ENCODE measurements at regions not wholly inside any gene's neighbourhood (a gene's known extent, or its start where the extent isn't known, plus 50 kb on each side); places are given as distances from the start of the nearest gene placed in this dataset.
"Not testable (repeated sequence)": the region's sequence is repeated elsewhere in the genome, so short reads cannot be mapped to it uniquely, and the experiment has no call there.

DNA sequence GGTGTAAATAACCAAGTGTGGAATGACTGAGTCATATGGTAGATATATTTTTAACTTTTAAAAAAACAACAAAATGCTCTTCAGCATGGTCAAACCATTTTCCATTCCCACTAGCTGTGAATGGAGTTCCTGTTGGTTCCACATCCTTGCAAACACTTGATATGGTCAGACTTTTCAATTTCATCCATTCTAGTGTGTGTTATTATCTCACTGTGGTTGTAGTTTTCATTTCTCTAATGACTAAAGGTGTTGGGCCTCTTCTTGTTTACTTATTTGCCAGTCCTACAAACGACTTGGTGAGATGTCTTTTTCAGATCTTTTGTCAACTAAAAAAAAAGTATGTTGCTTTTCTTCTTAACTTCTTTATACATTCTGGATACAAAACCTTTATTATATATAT lies 135.9 kb downstream of the BCL2L11 start:
- not testable (repeated sequence) for H3K9ac ChIP-seq (ENCODE audit: low read depth, low read length); H3K4me1 ChIP-seq (ENCODE audit: control insufficient read depth, insufficient read depth, low read length); H3K27me3 ChIP-seq (ENCODE audit: control insufficient read depth, insufficient read depth, low read length); H3K9me3 ChIP-seq (ENCODE audit: control insufficient read depth, insufficient read depth, low read length); H3K4me3 ChIP-seq (ENCODE audit: low read depth, low read length); H3K36me3 ChIP-seq (ENCODE audit: control insufficient read depth, insufficient read depth, low read length)

DNA sequence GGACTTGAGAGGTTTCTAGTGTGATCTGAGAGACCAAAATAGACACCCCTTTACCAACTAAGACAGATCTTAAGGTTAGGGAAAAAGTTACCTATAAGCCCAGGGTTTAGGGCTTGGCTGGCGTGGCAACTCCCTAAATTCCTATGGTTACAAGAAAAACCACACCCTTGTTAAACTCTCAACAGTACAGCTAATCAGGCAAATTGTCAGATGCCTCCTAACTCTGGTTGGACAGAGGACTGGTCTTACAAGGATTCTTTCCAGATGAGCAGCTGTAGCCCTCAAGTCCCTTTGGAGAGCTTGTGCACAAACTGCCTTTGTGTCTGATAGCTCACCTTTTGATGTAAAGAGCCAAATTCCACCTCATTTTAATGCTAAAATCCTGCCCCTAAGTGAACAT lies 136.9 kb downstream of the BCL2L11 start:
- H3K4me1 ChIP-seq (ENCODE audit: control insufficient read depth, insufficient read depth, low read length); H3K9ac ChIP-seq (ENCODE audit: low read depth, low read length); H3K27me3 ChIP-seq (ENCODE audit: control insufficient read depth, insufficient read depth, low read length); H3K9me3 ChIP-seq (ENCODE audit: control insufficient read depth, insufficient read depth, low read length); H3K4me3 ChIP-seq (ENCODE audit: low read depth, low read length); H3K36me3 ChIP-seq (ENCODE audit: control insufficient read depth, insufficient read depth, low read length): not testable (repeated sequence)

- not testable (repeated sequence) for H3K4me1 ChIP-seq (ENCODE audit: control insufficient read depth, insufficient read depth, low read length); H3K27me3 ChIP-seq (ENCODE audit: control insufficient read depth, insufficient read depth, low read length); H3K9me3 ChIP-seq (ENCODE audit: control insufficient read depth, insufficient read depth, low read length); H3K4me3 ChIP-seq (ENCODE audit: low read depth, low read length); H3K36me3 ChIP-seq (ENCODE audit: control insufficient read depth, insufficient read depth, low read length); H3K9ac ChIP-seq (ENCODE audit: low read depth, low read length)
Measured at GRCh38 chr2:111258318-111258717, 137.6 kb downstream of the BCL2L11 start.

DNA sequence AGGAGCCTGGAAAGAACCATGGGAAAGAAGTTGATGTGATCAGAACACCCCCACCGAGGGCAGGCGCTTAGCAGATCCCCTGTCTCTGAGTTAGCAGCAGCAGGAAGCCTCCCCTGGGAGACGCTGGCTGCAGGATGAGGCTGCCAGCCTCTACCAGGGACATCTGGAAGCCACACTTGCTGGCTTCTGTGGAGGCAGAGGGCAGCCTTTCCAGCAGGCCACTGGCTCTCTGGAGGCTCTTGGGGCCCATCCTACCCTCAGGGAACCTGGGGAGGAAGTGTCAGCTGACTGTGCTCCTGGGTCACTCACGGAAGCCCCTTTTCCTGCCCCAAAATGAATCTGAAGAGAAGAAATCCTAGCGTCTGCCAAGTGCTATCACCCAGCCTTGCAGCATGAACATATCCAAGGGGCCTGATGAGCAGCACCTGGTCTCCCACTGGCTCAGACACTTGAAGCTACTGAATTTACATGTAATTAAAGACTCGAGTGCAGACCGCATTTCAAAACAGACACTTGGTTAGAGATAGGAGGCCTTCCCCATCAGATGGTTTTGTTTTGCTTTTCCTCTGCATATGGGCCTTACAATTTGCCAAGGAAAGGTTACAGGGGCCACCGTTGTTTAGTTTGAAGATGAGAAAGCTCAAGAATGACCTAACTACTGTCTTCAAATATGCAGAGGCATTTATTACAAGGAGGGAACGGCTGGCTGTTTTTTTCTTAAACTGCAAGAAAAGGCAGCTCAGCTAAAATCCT lies 142.1 kb downstream of the BCL2L11 start:
- H3K9ac ChIP-seq (ENCODE audit: low read depth, low read length); H3K27me3 ChIP-seq (ENCODE audit: control insufficient read depth, insufficient read depth, low read length); H3K36me3 ChIP-seq (ENCODE audit: control insufficient read depth, insufficient read depth, low read length): not testable (repeated sequence)

GRCh38 chr2:111263380-111264017 lies 142.8 kb downstream of the BCL2L11 start:
- H3K4me1 ChIP-seq (ENCODE audit: control insufficient read depth, insufficient read depth, low read length); H3K9ac ChIP-seq (ENCODE audit: low read depth, low read length); H3K27me3 ChIP-seq (ENCODE audit: control insufficient read depth, insufficient read depth, low read length); H3K4me3 ChIP-seq (ENCODE audit: low read depth, low read length); H3K36me3 ChIP-seq (ENCODE audit: control insufficient read depth, insufficient read depth, low read length); H3K9me3 ChIP-seq (ENCODE audit: control insufficient read depth, insufficient read depth, low read length): not testable (repeated sequence)

More for the DNA sequence above, 142.1 kb downstream of the BCL2L11 start:
- H3K9me3 ChIP-seq (ENCODE audit: control insufficient read depth, insufficient read depth, low read length); H3K4me1 ChIP-seq (ENCODE audit: control insufficient read depth, insufficient read depth, low read length); H3K4me3 ChIP-seq (ENCODE audit: low read depth, low read length): not testable (repeated sequence)

DNA sequence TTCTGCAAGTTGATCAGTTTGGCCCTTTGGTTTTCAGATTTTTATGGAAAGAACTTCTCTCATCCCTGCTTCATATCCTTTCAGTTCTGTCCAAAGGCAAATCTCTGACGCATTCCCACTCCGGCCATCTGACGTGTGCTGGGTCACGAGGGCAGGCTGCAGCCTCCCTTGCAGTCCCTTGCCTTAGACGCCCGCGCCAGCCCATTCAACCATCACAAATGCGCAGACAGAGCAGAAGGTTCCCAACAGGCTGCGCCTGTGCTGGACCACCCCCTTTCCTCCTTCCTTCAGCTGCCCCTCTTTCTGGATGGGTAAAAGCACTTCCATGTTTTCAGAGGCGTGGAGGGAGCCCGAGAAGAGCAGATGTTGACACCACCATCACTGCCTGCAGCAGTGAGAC lies 144.2 kb downstream of the BCL2L11 start:
- H3K9ac ChIP-seq (ENCODE audit: low read depth, low read length), result not testable (repeated sequence)

DNA sequence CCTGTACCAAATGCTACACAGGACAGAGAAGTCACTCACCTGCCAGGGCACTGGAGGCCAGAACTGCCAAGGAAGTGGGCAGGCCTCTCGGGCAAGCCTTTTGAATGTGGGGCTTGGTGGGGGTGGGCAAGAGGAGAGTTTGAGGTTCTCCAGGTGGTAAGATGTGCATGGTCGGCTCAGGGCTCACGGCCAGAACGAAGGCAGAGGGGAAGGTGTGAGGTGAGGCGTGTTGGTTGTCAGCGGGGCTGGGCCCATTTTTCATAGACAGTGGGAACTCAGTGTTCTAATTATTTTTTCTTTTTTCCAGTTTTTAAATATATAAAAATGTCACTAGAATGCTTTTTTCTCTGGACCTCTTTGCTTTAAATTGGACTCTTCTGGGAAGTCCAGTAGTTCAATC lies 145.8 kb downstream of the BCL2L11 start:
- not testable (repeated sequence) for H3K36me3 ChIP-seq (ENCODE audit: control insufficient read depth, insufficient read depth, low read length); H3K9me3 ChIP-seq (ENCODE audit: control insufficient read depth, insufficient read depth, low read length); H3K4me3 ChIP-seq (ENCODE audit: low read depth, low read length); H3K9ac ChIP-seq (ENCODE audit: low read depth, low read length); H3K27me3 ChIP-seq (ENCODE audit: control insufficient read depth, insufficient read depth, low read length); H3K4me1 ChIP-seq (ENCODE audit: control insufficient read depth, insufficient read depth, low read length)

More for the DNA sequence above, 144.2 kb downstream of the BCL2L11 start:
- not testable (repeated sequence) for H3K4me3 ChIP-seq (ENCODE audit: low read depth, low read length); H3K9me3 ChIP-seq (ENCODE audit: control insufficient read depth, insufficient read depth, low read length); H3K4me1 ChIP-seq (ENCODE audit: control insufficient read depth, insufficient read depth, low read length); H3K36me3 ChIP-seq (ENCODE audit: control insufficient read depth, insufficient read depth, low read length); H3K27me3 ChIP-seq (ENCODE audit: control insufficient read depth, insufficient read depth, low read length)

DNA sequence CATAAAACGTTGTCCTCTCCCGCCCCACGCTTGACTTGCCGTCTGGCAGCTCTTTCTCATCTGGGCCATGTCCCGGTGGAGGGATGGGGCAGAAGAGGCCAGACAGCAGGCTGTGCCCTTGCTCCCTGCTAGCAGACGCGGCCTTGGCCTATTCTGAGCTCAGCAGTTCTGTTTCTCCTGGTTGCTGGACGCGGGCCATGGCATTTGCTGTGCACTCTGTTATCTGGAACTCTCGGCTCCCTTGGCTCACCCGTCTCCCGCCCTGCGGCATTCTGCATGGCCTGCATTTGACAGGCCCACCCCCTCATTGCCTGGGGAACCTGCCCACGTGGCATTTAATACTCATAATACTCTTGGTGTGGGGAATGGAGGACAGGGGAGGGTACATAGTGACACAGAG lies 146.3 kb downstream of the BCL2L11 start:
- not testable (repeated sequence) for H3K27me3 ChIP-seq (ENCODE audit: control insufficient read depth, insufficient read depth, low read length); H3K36me3 ChIP-seq (ENCODE audit: control insufficient read depth, insufficient read depth, low read length); H3K4me1 ChIP-seq (ENCODE audit: control insufficient read depth, insufficient read depth, low read length); H3K4me3 ChIP-seq (ENCODE audit: low read depth, low read length); H3K9ac ChIP-seq (ENCODE audit: low read depth, low read length); H3K9me3 ChIP-seq (ENCODE audit: control insufficient read depth, insufficient read depth, low read length)

DNA sequence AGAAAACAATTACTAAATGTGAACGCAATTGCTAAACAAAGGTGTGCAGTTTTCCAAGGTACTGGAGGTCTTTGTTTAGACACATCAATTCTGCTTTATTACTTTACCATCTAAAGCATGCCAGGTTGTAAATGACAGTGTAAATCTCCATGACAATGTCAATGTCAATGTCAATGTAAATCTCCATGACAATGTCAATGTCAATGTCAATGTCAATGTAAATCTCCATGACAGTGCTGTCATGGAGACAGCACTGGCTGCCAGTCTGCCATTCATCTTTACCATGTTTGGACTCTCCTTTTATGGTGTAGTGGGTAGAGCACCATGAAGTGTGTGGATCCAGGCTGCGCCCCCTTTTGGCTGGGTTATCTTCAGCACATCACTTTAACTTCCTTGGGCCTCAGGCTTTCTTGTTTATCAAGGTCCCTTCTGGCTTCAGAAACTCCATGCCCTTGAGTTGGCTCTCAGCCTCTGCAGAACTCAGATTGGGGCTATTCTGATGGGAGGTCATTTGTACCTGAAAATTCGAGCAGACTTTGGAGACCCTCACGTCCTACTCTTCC lies 149.1 kb downstream of the BCL2L11 start:
- not testable (repeated sequence) for H3K4me3 ChIP-seq (ENCODE audit: low read depth, low read length); H3K9me3 ChIP-seq (ENCODE audit: control insufficient read depth, insufficient read depth, low read length); H3K9ac ChIP-seq (ENCODE audit: low read depth, low read length); H3K36me3 ChIP-seq (ENCODE audit: control insufficient read depth, insufficient read depth, low read length); H3K4me1 ChIP-seq (ENCODE audit: control insufficient read depth, insufficient read depth, low read length); H3K27me3 ChIP-seq (ENCODE audit: control insufficient read depth, insufficient read depth, low read length)

DNA sequence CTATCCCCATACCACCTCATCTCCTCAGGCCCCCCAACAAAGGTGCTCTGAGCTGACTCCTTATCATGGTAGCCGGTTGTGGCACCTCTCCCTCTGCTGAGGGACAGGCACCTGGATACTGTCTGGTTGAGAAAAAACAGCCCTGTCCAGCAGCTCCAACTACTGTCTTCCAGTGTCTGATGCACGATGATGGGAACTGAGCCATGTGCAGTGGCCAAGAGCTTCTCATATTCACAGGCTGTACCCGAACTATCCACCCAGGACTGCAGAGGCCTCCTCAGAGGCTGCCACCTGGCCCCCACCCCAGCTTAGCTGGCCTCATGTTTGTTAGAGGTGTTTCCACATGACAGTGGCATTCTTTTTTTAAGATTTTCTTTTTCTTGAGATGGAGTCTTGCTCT lies 149.9 kb downstream of the BCL2L11 start:
- H3K36me3 ChIP-seq (ENCODE audit: control insufficient read depth, insufficient read depth, low read length); H3K27me3 ChIP-seq (ENCODE audit: control insufficient read depth, insufficient read depth, low read length); H3K9ac ChIP-seq (ENCODE audit: low read depth, low read length); H3K4me1 ChIP-seq (ENCODE audit: control insufficient read depth, insufficient read depth, low read length); H3K9me3 ChIP-seq (ENCODE audit: control insufficient read depth, insufficient read depth, low read length); H3K4me3 ChIP-seq (ENCODE audit: low read depth, low read length): not testable (repeated sequence)

DNA sequence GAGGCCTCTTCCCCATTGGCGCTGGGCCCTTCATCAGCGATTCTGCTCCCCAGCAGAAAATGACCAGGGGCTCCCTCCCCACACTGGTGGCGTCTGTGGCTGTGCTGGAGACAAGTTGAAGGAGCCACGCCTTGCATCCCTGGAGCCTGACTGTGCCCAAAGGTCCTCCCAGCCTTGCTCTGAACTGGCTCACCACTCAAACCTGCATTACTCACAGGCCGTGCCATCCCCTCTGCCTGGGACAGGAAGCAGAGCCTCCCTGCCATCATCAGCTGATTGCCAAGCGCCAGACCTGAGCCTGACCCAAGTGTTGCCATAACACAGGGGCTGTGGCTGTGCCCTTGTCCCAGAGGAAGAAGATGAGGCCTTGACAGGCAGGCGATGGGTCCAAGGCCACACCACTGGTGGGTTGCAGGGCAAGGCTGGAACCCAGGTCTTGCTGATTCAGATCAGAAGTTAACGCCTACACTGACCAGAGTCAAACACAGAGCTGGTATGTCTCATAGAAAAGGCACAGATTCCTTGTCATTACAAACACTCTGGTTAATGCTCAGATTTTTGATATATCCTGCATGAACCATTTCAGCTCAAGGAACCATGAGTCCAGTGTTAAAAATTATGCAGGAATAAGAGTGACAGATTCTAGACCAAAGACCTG lies 151.1 kb downstream of the BCL2L11 start:
- not testable (repeated sequence) for H3K9me3 ChIP-seq (ENCODE audit: control insufficient read depth, insufficient read depth, low read length); H3K36me3 ChIP-seq (ENCODE audit: control insufficient read depth, insufficient read depth, low read length); H3K4me1 ChIP-seq (ENCODE audit: control insufficient read depth, insufficient read depth, low read length); H3K9ac ChIP-seq (ENCODE audit: low read depth, low read length); H3K27me3 ChIP-seq (ENCODE audit: control insufficient read depth, insufficient read depth, low read length); H3K4me3 ChIP-seq (ENCODE audit: low read depth, low read length)

GRCh38 chr2:111273007-111273406 lies 152.3 kb downstream of the BCL2L11 start:
- H3K9me3 ChIP-seq (ENCODE audit: control insufficient read depth, insufficient read depth, low read length); H3K4me1 ChIP-seq (ENCODE audit: control insufficient read depth, insufficient read depth, low read length): not testable (repeated sequence)

More at GRCh38 chr2:111273007-111273406, 152.3 kb downstream of the BCL2L11 start:
- not testable (repeated sequence) for H3K4me3 ChIP-seq (ENCODE audit: low read depth, low read length); H3K9ac ChIP-seq (ENCODE audit: low read depth, low read length); H3K27me3 ChIP-seq (ENCODE audit: control insufficient read depth, insufficient read depth, low read length); H3K36me3 ChIP-seq (ENCODE audit: control insufficient read depth, insufficient read depth, low read length)
